ENCODE measurements at regions not wholly inside any gene's neighbourhood (a gene's known extent, or its start where the extent isn't known, plus 50 kb on each side); places are given as distances from the start of the nearest gene placed in this dataset.

GRCh38 chr22:22833488-22833887 is 54.1 kb upstream of the IGLL5 start:
- CTCF ChIA-PET (ENCODE audit: low intra/inter-chr PET ratio, low total read pairs): no interaction called here
- H3K4me1 ChIP-seq (ENCODE audit: insufficient read depth, low read length): no peaks in the 10 kb centered on the region
- TF ChIP-seq ERF (CRISPR knock-in tag; IDR thresholded peaks at IDR 0.05): no peak
- no peak for TF ChIP-seq ZNF781 (CRISPR knock-in tag; IDR thresholded peaks at IDR 0.05; ENCODE audit: borderline replicate concordance, not compliant biosample characterization)
- no peak for TF ChIP-seq ZNF619 (CRISPR knock-in tag; IDR thresholded peaks at IDR 0.05)
- no peak for TF ChIP-seq ESRRA (CRISPR knock-in tag; IDR thresholded peaks at IDR 0.05; ENCODE audit: low read depth)
- no peak for TF ChIP-seq MAFG (CRISPR knock-in tag; IDR thresholded peaks at IDR 0.05)
- TF ChIP-seq THRA (CRISPR knock-in tag; IDR thresholded peaks at IDR 0.05; ENCODE audit: borderline replicate concordance): no peak
- TF ChIP-seq GATA4 (IDR thresholded peaks at IDR 0.05; ENCODE audit: borderline replicate concordance, low read depth): no peak
- no peak for TF ChIP-seq MIXL1 (CRISPR knock-in tag; IDR thresholded peaks at IDR 0.05)
- no peak for TF ChIP-seq ZNF235 (CRISPR knock-in tag; IDR thresholded peaks at IDR 0.05; ENCODE audit: borderline replicate concordance)
- no peak for TF ChIP-seq FOXO4 (CRISPR knock-in tag; conservative IDR thresholded peaks at IDR 0.05)
- H3K4me2 ChIP-seq (ENCODE audit: low read depth, low read length): no peak overlapping the region
- POLR2A ChIA-PET: no interaction called here
- no peak overlapping the region for H3K9ac ChIP-seq (ENCODE audit: insufficient read depth, low read depth, low read length)
- H3K4me3 ChIP-seq (replicated peaks in 1 of 3; ENCODE audit: insufficient read depth in 1 of 3, low read depth in 2 of 3, low read length in 3 of 3): no peak overlapping the region
- FAIRE-seq: no peak
- in situ Hi-C loops (cut with HindIII; ENCODE audit: extremely low pct_ligation_motif_present, low pct_unique_long_range_greater_than_20kb): no loop called here
- no peaks in the 10 kb centered on the region for H3K9me3 ChIP-seq (ENCODE audit: low read length)
- BruUV-seq (replicated peaks): no TSS peak
- H2AFZ ChIP-seq (ENCODE audit: low read length): no peak overlapping the region
- H4K20me1 ChIP-seq (ENCODE audit: insufficient read depth, low read length): no peaks in the 10 kb centered on the region
- DNase-seq (ENCODE audit: low spot score): no peak
- no peak for ATAC-seq
- peaks cover 1 to 13% of the 10 kb centered on the region in 2 experiments; a peak in 2 of 5 replicates for H3K27me3 ChIP-seq (ENCODE audit: control insufficient read depth in 1 of 2, insufficient read depth in 2 of 2, low read length in 2 of 2)
- no peak overlapping the region for H3K27ac ChIP-seq (ENCODE audit: extremely low read length, insufficient read depth, low read length)
- no peaks in the 10 kb centered on the region for H3K36me3 ChIP-seq (replicated peaks in 1 of 2; ENCODE audit: control insufficient read depth in 1 of 2, insufficient read depth in 2 of 2, low read length in 2 of 2)
- H3K79me2 ChIP-seq (ENCODE audit: insufficient read depth, low read length): no peaks in the 10 kb centered on the region
- WGBS (ENCODE audit: low lambda C conversion rate): 0% methylated on average over 4 of the region's 4 CpGs
- intact Hi-C loops (cut with micrococcal nuclease; ENCODE audit: unreplicated experiment): no loop called here

Measured in HepG2 (cell line).